ENCODE measurements at regions not wholly inside any gene's neighbourhood (a gene's known extent, or its start where the extent isn't known, plus 50 kb on each side); places are given as distances from the start of the nearest gene placed in this dataset.
"Not testable (repeated sequence)": the region's sequence is repeated elsewhere in the genome, so short reads cannot be mapped to it uniquely, and the experiment has no call there.

DNA sequence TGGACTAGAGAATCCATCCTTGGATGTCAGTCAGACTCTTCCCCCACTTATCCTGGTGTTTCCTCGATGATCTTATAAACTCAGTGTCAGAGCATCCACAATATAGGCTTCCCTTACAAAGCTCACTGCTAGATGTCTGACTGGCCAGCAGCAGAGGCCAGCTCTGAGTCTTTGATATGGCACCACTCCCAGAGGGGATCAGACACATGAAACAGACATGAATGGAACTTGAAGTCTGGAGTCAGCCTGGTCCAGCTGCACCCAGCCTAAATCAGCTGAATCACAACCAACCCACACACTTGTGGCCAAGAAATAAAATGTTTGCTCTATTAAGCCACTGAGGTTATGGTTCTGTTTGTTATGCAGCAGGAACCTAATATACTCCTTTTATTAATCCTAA is 129.6 kb upstream of the MED14 start:
- Histone ChIP-seq H3K4me3 (no peak overlapping the region), H3K36me3 (no peaks in the 10 kb centered on the region), H3K27me3 (no peaks in the 10 kb centered on the region), H3K9me3 (no peaks in the 10 kb centered on the region), H3K27ac (no peak overlapping the region), H3K4me1 (no peaks in the 10 kb centered on the region)
- ATAC-seq: no peak
- intact Hi-C loops (cut with DNase I): no loop called here
- no peak for DNase-seq
- TF ChIP-seq, protein P1, sequence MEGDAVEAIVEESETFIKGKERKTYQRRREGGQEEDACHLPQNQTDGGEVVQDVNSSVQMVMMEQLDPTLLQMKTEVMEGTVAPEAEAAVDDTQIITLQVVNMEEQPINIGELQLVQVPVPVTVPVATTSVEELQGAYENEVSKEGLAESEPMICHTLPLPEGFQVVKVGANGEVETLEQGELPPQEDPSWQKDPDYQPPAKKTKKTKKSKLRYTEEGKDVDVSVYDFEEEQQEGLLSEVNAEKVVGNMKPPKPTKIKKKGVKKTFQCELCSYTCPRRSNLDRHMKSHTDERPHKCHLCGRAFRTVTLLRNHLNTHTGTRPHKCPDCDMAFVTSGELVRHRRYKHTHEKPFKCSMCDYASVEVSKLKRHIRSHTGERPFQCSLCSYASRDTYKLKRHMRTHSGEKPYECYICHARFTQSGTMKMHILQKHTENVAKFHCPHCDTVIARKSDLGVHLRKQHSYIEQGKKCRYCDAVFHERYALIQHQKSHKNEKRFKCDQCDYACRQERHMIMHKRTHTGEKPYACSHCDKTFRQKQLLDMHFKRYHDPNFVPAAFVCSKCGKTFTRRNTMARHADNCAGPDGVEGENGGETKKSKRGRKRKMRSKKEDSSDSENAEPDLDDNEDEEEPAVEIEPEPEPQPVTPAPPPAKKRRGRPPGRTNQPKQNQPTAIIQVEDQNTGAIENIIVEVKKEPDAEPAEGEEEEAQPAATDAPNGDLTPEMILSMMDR (IDR thresholded peaks at IDR 0.05): no peak

GRCh38 chrX:40866893-40867292 is 131.6 kb upstream of the MED14 start:
- no peaks in the 10 kb centered on the region for H3K27me3 ChIP-seq
- no peaks in the 10 kb centered on the region for H3K36me3 ChIP-seq
- no peaks in the 10 kb centered on the region for H3K9me3 ChIP-seq
- ATAC-seq: no peak
- no peak for DNase-seq
- no peak overlapping the region for H3K27ac ChIP-seq
- H3K4me1 ChIP-seq: no peaks in the 10 kb centered on the region
- intact Hi-C loops (cut with DNase I): no loop called here
- no peak overlapping the region for H3K4me3 ChIP-seq
- TF ChIP-seq, protein P1 (IDR thresholded peaks at IDR 0.05): no peak

DNA sequence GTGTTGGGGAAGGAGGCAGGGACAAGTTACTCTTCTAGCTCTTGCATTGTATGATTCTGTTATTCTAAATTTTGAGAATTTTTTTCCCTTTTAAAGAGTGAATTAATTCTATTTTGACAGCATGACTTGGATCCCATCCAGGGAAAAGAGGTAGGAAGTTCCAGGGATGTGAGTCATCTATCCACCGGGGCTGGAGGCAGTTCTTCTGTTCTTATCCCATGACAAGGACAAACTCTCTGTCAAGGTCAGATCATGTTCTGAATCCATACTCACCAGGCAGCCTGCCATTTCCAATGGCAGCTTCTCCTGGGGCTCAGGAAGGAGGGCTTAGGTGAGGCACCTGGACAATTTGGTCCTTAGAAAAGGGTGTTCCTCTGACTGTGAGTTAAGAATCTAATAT is 132.0 kb upstream of the MED14 start:
- TF ChIP-seq, protein P1 (IDR thresholded peaks at IDR 0.05): no peak
- Histone ChIP-seq H3K4me3 (no peak overlapping the region), H3K4me1 (no peaks in the 10 kb centered on the region), H3K9me3 (no peaks in the 10 kb centered on the region), H3K27ac (no peak overlapping the region), H3K27me3 (no peaks in the 10 kb centered on the region), H3K36me3 (no peaks in the 10 kb centered on the region)
- intact Hi-C loops (cut with DNase I): no loop called here
- no peak for ATAC-seq
- no peak for DNase-seq

GRCh38 chrX:40868868-40869267 is 133.5 kb upstream of the MED14 start:
- no peak for DNase-seq
- ATAC-seq: no peak
- Histone ChIP-seq H3K4me3 (no peak overlapping the region), H3K36me3 (no peaks in the 10 kb centered on the region), H3K9me3 (no peaks in the 10 kb centered on the region), H3K4me1 (no peaks in the 10 kb centered on the region), H3K27ac (no peak overlapping the region), H3K27me3 (no peaks in the 10 kb centered on the region)
- intact Hi-C loops (cut with DNase I): no loop called here
- TF ChIP-seq, protein P1 (IDR thresholded peaks at IDR 0.05): no peak

- H3K4me3 ChIP-seq, H3K27me3 ChIP-seq, H3K36me3 ChIP-seq, ATAC-seq, DNase-seq, H3K27ac ChIP-seq, H3K9me3 ChIP-seq, H3K4me1 ChIP-seq: not testable (repeated sequence)
- intact Hi-C loops (cut with DNase I): loop anchor here (10.0 kb wide), 1 partner anchor 244 kb away; no protein-coding TSS in a partner anchor
Observed at GRCh38 chrX:40870982-40871381, 135.6 kb upstream of the MED14 start.

GRCh38 chrX:40871385-40872082 is 136.2 kb upstream of the MED14 start:
- intact Hi-C loops (cut with DNase I): loop anchor here (10.0 kb wide), 1 partner anchor 243 kb away; no protein-coding TSS in a partner anchor
- DNase-seq (no peak), ATAC-seq (no peak)
- Histone ChIP-seq H3K27me3 (no peaks in the 10 kb centered on the region), H3K36me3 (no peaks in the 10 kb centered on the region), H3K27ac (no peak overlapping the region), H3K4me3 (no peak overlapping the region), H3K9me3 (no peaks in the 10 kb centered on the region), H3K4me1 (no peaks in the 10 kb centered on the region)
- TF ChIP-seq, protein P1 (IDR thresholded peaks at IDR 0.05): no peak

Measured in upper lobe of right lung (tissue), 1 donor.